HG03108 (cell line): ENCODE measurements at regions not wholly inside any gene's neighbourhood (a gene's known extent, or its start where the extent isn't known, plus 50 kb on each side); places are given as distances from the start of the nearest gene placed in this dataset.

Experiments used
- ATAC-seq: cut with Tn5 transposase; IDR thresholded peaks from one replicate; pipeline ENCODE4 v1.9.1; 2021; ENCODE audit warnings: moderate library complexity; ENCODE audit not compliant: unreplicated experiment

DNA sequence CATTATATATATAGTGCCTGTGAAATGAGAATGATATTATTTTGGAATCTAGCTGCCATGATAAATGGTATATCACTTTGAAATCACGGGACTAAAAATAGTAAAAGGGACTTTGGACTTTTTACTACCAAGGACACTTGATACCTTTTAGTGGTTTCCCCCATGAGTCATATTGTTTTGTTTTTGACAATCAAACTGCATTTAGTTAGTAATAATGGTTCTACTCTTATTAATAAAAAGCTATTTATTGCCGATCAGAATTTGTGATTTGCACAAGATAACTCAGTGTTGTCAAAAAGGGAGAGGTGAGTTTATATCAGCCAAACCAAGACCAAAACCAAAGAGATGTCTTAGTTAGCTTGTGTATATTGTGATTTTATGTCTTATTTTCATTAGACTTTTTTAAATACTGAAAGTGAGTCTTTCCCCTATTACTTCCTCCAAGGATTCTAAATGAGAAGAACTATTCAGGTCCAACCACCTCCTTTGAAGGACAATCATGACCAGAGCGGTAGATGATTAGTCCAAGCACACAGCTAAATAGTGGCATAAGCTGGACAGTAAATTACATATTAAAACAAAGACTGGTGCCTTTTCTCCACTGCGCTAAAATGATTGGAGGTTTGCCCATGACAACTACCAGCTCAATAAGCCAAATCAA lies 281.7 kb upstream of the ESRRG start:
- no peak for ATAC-seq

DNA sequence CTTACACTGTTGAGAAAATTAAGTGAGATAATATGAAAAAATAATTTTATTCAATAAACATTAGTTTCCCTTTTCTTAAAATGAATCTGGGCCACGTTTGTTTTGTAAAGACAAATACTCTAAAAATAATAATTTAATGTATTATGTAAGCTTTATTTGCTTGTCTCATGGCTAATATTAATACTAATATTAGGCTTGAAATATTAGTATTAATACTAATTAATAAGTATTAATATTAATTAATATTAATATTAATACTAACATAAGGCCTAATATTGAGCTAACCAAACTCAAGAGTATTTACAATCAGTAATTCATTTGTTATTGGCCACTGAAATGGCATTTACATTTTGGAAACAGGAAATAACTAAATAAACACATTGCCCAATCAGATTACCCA lies 280.1 kb upstream of the ESRRG start:
- no peak for ATAC-seq

DNA sequence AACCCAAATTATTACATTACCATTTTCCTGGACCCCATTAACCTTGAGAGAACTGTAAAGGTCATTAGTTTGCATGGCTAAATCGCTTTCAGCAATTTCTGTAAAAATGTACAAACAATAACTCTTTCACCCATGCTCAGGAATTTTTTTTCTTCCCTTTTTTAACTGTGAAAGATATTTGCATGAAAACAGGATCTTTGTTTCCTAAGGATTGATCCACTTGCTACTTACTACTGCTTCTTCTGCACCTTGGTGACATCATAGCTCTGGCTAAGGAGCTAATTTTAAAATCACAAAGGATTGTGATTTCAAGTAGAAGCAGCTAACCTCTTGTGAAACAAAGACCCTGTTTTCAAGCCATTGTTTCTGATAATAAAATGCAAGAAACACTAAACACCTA lies 274.6 kb upstream of the ESRRG start:
- no peak for ATAC-seq

DNA sequence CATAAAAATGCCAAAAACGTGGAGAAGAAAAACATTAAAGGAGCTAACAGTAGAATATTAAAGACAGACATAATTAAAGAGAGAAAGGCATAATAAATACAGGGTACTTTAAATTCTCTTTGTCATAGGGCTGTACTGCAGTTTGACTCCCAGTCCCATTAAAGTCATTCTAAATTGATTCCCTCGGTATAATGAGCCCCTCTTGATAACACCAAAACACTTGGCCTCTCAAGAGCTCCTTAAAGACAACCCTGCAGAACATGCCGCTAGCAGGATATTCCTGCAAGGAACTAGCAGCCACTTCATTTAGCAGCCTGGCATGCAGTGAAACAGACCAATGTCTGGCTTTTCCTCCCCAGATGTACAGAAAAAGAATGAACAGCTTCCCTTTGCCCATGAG lies 273.8 kb upstream of the ESRRG start:
- ATAC-seq, result no peak

DNA sequence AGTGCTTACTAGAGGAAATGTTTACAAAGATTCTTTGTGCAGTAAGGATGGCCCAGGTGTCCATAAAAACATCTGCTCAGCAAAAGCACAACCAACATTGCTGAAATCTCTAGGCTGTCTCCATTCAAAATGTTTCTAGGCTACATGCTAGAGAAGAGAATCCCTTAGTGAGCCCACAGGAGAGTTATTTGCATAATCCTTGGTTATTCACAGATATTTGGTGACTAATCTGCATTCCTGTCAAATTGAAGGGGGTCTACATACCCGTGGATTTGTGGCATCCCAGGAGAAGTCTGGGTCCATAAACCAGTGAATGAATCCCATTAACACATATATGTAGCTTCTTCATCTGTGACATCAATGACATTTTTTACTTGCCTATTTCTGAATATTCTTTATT lies 261.3 kb upstream of the ESRRG start:
- ATAC-seq, result no peak

DNA sequence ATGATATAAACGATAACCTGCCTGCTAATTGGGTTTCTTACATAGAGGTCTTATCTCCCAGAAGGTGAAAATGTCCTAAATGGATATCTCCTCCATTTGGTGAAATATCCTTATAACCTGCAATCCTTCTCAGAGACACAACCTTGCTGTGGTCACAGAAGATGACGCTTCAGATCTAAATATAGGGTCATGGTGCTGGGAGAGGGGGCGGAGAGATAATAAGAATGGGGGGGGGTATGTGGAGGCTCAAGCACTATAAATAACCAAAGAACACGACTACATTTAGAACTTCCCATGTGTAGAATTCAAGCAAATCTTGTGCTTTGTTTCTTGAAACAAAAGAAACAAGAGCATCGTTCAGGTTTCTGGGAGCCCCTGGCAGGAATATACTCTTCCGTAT lies 260.6 kb upstream of the ESRRG start:
- no peak for ATAC-seq

DNA sequence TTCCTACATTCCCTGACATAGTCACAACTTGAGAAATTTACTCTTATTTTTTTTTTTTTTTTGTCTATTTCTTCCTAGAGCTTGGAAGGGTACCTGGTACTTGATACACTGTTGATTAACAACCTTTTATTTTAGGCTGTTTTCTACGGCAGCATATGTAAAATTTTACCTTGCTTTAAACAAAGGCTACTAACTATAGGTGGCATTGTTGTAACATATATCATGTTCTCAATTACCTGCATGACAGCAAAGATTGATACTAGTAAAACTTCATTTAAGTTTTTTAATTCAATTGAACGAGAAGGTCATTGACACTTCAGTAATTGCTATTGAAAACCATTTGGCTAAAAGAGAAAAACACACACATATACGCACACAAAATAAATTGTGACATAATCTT lies 238.3 kb upstream of the ESRRG start:
- ATAC-seq, result no peak

DNA sequence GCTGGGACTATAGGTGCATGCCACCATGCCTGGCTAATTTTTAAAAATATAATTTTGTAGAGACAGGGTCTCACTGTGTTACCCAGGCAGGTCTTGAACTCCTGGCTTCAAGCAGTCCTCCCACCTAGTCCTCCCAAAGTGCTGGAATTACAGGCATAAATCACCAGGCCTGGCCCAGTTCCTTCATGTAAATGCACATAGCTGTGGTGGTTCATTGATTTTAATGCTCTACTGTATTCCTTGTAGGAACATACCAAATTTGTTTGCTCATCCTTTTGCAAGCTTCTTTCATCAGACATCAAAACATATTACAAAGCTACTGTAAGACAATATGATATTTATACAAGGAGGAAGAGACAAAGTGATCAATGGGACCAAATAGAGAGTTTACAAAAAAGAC lies 237.5 kb upstream of the ESRRG start:
- ATAC-seq, result no peak

DNA sequence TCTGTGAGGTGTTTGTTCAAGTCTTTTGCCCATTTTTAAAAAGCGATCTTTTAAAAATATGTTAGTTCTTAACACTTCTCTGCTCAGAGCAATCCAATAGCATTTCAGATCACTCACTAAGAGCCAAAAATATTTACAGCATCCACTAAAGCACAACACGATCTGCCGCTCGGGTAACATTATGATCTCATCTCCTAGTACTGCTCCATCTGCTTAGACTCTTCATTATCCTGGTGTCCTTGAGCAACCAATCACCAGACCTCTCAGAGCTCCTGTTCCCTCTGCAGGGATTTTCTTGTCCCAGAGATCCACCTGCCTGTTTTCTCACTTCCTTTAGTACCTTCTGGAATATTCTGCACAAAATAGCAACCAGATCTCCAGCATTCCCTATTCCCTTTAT lies 235.3 kb upstream of the ESRRG start:
- ATAC-seq, result no peak

DNA sequence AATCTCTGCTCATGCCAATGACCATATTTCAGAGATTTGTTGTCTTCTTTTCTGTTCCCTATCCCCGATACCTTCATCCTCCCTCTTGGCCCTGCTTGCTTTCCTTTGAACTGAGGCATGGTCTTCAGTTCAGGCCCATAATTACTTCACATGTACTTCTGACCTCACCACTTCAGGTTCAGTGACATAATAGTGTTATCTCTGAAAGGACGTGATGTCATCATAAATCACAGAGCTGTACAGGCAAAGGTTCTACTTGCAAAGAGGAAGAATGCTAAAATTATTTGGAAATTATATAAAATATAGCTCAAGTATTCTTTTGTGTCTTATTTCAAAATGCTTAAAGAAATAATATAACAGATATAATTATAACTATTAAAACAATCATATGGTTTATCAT lies 230.3 kb upstream of the ESRRG start:
- ATAC-seq, result no peak

DNA sequence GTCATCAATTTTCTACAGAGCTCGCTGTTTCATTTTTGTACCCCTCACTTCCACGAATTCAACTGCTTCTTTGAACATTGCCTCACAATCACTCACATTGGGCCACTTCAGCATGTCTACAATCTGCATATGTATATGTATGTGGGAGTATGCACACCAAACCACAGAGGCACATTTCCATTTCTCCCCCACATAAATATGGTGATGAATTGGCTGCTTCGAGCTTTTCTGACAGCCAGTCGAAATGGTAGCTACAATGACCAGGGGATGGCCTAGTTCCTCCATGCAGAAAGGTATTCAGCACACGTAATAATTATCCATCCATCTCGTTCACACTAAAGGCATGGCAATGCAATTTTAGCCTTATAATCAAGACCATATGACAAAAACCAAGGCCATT lies 229.6 kb upstream of the ESRRG start:
- no peak for ATAC-seq

DNA sequence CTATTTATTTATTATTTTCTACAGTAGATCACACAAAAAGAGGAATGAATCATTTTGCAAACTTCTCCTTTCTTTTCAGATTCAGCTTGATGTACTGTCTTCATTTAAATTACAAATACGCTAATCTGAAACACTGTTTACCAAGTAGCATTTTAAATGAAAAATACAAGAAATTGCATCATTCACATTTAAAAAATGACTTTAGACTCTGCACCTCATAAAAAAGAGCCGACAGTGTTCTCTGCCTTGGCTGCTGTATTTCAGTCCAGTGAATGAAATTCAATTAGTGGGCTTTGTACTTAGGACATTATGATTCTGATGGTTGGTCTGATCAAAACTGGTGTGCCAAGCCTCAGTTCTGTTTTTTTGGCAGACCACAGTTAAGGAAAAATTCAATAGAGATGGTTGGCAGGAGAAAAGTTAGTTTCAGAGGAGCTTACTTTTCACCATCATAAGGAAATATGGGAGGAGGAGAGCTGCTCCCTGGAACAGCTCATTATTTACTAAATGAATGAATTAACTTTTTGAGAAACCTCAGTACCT lies 222.4 kb upstream of the ESRRG start:
- ATAC-seq, result no peak

DNA sequence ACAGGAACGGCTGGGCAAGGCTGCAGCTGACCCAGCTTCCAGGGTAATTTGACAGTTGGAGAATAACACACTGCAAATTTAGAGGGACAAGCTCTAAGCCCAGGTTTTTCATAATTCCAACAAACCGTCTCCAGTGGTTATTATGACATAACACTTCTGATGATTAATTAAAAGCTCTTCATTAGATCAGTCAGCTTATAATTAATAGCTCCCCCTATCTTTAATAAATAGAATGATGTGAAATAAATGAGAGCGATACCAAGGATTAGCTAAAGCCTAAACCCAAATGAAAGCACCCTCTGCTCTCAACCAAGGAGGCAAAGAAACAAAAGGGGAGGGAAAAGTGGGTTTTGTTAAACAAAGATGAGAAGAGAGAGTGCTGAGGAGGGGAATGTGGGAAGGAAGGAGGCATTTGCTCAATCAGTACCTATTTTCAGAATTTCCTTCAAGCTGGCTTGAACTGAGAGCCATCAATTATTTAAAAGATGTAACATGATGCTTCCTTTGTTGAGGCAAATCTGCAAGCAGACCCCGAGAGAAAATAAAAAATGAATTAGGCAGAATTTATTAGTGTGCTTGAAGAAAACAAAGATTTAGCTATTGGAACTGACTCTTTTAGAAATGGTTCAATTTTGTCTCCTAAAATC lies 221.8 kb upstream of the ESRRG start:
- ATAC-seq, result no peak

DNA sequence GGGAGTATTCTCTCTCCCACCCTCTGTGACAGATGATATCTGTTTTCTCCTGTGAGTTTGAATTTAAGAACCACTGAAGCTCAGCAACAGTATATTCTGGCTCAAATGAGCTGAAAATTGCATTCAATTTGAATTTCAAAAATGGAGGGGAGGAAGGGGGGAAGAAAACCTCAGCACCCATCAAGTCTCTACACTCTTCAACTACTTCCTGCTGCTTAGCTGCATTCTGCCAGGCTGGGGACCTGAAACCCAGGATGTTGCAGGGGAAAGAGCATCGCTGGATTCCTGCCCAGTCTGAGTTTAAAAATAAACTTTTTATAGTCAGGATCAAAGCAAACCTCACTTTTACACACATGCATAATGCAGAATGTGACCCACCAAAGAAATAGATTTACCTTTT lies 214.3 kb upstream of the ESRRG start:
- no peak for ATAC-seq

DNA sequence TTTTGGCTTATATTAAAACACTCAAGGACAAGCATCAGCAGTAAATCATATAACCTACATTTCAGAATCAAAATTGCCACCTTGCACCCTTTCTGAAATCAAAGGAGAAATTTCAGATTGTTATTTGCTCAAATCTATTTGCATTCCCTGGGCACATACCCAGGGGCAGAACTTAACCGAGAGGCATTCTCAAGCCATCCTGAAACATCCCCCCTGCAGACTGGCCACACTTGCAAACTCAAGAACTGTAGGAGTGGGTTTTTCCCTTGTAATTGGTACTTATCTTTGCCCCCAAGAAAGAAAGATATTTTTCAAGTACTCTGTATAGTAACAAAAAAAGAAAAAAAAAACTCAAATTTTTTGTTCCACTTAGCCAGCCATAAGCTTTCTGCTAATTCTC lies 213.6 kb upstream of the ESRRG start:
- no peak for ATAC-seq

DNA sequence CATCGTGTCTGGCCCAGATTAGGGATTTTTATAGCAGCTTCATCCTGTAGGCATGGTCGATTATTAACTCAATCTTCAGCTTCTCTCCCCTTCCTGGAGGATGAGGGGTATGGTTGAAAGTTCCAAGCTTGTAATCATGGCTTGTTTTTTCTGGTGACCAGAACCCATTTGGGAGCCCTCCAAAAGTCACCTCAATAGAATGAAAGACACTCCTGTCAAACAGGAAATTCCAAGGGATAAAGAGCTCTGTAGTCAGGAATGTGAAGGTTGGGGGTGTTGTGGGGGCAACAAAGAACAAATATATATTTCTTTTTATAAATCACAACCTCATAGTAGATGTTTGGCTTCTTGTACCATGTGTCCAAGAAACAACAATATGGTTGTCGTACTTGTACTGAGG lies 212.7 kb upstream of the ESRRG start:
- no peak for ATAC-seq

DNA sequence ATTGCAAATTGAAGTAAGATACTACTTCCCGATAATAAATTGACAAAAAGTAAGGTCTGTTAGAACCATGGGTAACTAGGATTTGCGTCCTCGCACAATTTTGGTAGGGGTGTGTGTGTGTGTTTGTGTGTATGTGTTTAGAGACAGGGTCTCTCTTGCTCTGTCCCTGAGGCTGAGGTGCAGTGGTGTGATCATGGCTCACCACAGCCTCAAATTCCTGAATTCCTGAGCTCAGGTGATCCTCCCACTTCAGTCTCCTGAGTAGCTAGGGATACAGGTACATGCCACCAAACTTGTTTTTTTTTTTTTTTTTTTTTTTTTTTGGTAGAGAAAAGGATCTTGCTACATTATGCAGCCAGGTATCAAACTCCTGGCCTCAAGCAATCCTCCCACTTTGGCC lies 209.2 kb upstream of the ESRRG start:
- no peak for ATAC-seq

DNA sequence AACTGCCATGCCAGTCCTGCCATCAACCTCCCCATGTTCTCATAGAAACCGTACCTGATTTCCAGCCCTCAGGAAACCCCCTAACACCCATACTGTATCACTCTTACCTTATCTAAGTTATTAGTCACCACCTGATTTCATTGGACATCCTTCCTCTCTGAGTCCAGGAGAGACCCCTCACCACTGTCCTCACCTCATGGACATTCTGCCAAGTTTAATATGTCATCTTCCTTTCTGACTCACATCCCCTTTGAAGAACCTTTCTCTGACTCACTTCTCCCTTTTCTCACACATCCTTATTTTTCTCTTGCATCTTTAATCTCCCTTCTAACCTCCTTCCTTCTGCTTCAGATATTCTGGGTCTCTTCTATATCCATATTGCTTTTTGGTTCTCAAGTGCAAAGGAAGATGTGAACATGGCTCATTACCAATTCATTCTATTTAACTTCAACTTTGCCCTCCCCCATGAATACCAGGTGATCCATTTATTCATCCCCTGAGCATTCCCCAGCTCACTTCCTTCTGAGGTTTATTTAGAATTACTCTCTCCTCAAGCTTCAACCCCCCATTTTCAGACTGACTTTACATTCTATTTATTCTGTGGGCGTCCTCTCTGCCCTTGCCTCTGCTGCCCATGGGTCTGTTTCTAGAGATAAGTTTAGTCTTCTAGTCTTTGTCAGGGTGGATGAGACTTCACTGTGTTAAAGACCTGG lies 206.8 kb upstream of the ESRRG start:
- ATAC-seq, result no peak

DNA sequence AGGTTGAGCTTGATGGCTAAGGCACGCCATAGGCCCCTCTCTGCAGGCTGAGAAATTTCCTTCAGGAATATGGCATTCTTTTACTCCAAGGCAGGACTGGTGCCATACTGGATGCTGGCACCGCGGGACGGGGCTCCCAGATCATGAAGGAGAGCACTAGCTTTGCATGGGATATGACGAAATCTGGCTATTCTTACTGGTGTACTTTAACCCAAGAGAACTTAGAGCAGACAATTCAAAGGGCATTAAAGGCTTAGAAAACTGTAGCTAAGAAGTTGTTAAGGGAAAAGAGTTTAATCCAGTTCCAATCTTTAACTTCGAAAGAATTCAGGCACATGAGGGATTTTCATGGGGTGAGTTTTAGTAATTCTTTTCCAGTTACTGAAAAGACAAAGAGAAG lies 204.4 kb upstream of the ESRRG start:
- ATAC-seq, result no peak

DNA sequence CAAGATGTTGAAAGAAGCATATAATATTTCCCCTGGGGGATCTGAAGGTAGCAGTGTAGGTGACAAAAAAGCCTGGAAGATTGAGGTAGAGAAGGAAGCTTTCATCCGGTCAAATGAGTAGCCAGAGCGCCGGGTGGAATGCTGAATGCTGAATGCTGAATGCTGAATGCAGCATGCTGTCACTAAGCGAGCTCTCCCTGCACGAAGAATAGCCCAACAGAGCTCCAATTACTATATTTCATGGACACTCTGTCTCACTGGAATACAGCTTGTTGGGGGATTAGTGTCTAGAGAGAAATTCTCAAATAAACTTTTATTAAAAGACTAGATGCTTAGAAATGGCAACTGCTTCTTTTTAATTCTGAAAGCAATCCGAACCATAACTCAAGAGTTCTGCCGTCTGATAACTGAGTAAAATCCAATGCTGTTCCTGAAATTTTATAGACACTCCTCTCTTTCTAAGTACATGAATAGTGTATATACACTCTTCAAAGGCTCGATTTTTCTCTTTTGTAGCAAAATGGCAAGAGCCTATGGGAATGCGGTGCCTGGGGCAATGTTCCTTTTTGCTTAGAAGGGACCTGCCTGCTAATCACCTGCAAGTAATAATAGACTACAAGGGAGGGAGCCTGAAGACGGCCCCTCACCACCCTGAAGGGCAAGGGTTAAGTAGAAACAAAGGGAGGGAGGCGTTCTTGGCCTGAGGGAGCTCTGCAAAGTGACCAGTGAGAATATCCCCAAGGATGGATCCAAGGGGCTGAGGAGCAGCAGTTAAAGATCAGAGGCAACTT lies 203.7 kb upstream of the ESRRG start:
- ATAC-seq, result no peak

DNA sequence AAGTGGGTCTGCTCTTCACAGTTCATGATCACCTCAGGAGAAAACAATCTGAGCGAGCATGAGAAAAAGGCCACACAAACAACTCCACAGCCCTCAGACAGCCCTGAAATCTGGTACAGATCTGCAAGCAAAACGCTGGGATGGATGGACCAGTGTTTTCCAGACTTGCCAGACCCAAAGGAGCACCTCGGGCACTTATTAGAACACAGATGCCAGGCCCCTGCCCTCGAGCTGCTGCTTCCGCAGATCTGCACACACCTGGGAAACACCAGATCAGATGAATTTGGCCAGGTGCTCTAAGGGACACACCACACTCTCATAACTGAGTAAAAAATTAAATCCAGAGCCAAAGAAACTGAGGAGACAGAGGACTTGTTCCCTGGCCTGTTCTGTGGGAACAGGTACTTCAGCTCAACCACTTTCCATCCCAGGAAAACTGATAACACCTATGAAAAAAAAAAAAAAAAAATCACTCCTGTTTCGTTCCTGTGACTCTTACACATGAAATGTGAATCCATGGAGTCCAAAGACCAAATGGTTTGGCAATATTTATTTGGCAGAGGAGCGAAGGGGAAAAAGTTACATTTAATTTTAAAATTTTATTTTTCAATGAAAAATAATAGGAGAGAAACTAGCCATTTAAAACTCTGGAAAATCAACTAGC lies 202.9 kb upstream of the ESRRG start:
- ATAC-seq, result no peak
